KMS-11 (cell line): ENCODE measurements at regions not wholly inside any gene's neighbourhood (a gene's known extent, or its start where the extent isn't known, plus 50 kb on each side); places are given as distances from the start of the nearest gene placed in this dataset.

Source experiments
- H2AFZ ChIP-seq: fragments of 200-600 bp; sonication (generic); 2 replicates; pipeline ENCODE4 v1.6.1; 2016; ENCODE audit warnings: antibody characterized with exemption, mixed run types, low read depth
- H3K27ac ChIP-seq: fragments of 200-600 bp; sonication (generic); 2 replicates; pipeline ENCODE4 v1.6.1; 2016; ENCODE audit warnings: mild to moderate bottlenecking, mixed run types
- H3K27me3 ChIP-seq: fragments of 200-600 bp; sonication (generic); 2 replicates; pipeline ENCODE4 v1.6.1; 2017; ENCODE audit warnings: mild to moderate bottlenecking, low read depth, mixed run types, moderate library complexity; ENCODE audit not compliant: insufficient read depth
- H3K36me3 ChIP-seq: fragments of 200-600 bp; sonication (generic); 2 replicates; pipeline ENCODE4 v1.6.1; 2017; ENCODE audit warnings: mild to moderate bottlenecking, mixed run types; ENCODE audit not compliant: insufficient read depth
- H3K4me1 ChIP-seq: fragments of 200-600 bp; sonication (generic); 2 replicates; pipeline ENCODE4 v1.6.1; 2016; ENCODE audit warnings: mild to moderate bottlenecking, low read depth, mixed run types; ENCODE audit not compliant: poor library complexity, severe bottlenecking
- H3K4me2 ChIP-seq: fragments of 200-600 bp; sonication (generic); 2 replicates; pipeline ENCODE4 v1.7.0; 2016; ENCODE audit warnings: mild to moderate bottlenecking, mixed run types
- H3K4me3 ChIP-seq: fragments of 200-600 bp; sonication (generic); IDR thresholded peaks from 2 replicates; pipeline ENCODE4 v1.6.1; 2017; ENCODE audit warnings: low read depth, low read length, mixed read lengths; ENCODE audit not compliant: insufficient read depth
- H3K79me2 ChIP-seq: fragments of 200-600 bp; sonication (generic); 2 replicates; pipeline ENCODE4 v1.6.1; 2016; ENCODE audit warnings: low read depth, mixed run types; ENCODE audit not compliant: insufficient read depth
- H3K9ac ChIP-seq: fragments of 200-600 bp; sonication (generic); 2 replicates; pipeline ENCODE4 v1.6.1; 2016; ENCODE audit warnings: mild to moderate bottlenecking, mixed run types
- H4K20me1 ChIP-seq: fragments of 200-600 bp; sonication (generic); 2 replicates; pipeline ENCODE4 v1.6.1; 2016; ENCODE audit warnings: mild to moderate bottlenecking, mixed run types; ENCODE audit not compliant: insufficient read depth
- CTCF ChIP-seq: fragments of 200-600 bp; sonication (generic); conservative IDR thresholded peaks from 2 replicates; pipeline ENCODE4 v1.6.1; 2017; ENCODE audit warnings: low read depth, mild to moderate bottlenecking, antibody characterized with exemption, low read length, moderate library complexity, mixed read lengths

- H3K79me2 ChIP-seq = no peaks in the 10 kb centered on the region
Measured at GRCh38 chr20:7520361-7520760, 419.9 kb downstream of the HAO1 start.

GRCh38 chr20:7523288-7523687 is 417.0 kb downstream of the HAO1 start:
- H3K4me1 ChIP-seq = no peaks in the 10 kb centered on the region
- no peak overlapping the region for H3K4me3 ChIP-seq
- H3K27ac ChIP-seq = no peak overlapping the region
- H3K4me2 ChIP-seq = no peak overlapping the region
- no peaks in the 10 kb centered on the region for H3K36me3 ChIP-seq
- no peaks in the 10 kb centered on the region for H3K27me3 ChIP-seq
- H4K20me1 ChIP-seq = no peaks in the 10 kb centered on the region
- H2AFZ ChIP-seq = no peak overlapping the region
- no peak overlapping the region for H3K9ac ChIP-seq
- no peaks in the 10 kb centered on the region for H3K79me2 ChIP-seq
- no peak for TF ChIP-seq CTCF

More at GRCh38 chr20:7520361-7520760, 419.9 kb downstream of the HAO1 start:
- Histone ChIP-seq H3K27ac (no peak overlapping the region), H3K4me3 (no peak overlapping the region), H3K9ac (no peak overlapping the region), H3K36me3 (no peaks in the 10 kb centered on the region), H3K4me2 (no peak overlapping the region), H4K20me1 (no peaks in the 10 kb centered on the region), H3K4me1 (no peaks in the 10 kb centered on the region), H2AFZ (no peak overlapping the region), H3K27me3 (no peaks in the 10 kb centered on the region)
- no peak for TF ChIP-seq CTCF

- Histone ChIP-seq H3K4me1 (no peaks in the 10 kb centered on the region), H3K27me3 (no peaks in the 10 kb centered on the region), H2AFZ (no peak overlapping the region), H3K4me2 (no peak overlapping the region), H3K27ac (no peak overlapping the region), H4K20me1 (no peaks in the 10 kb centered on the region), H3K4me3 (no peak overlapping the region), H3K36me3 (no peaks in the 10 kb centered on the region), H3K9ac (no peak overlapping the region), H3K79me2 (no peaks in the 10 kb centered on the region)
- TF ChIP-seq CTCF = no peak
Measured at GRCh38 chr20:7540018-7540417, 400.2 kb downstream of the HAO1 start.

- H3K4me1 ChIP-seq = no peaks in the 10 kb centered on the region
- H3K4me3 ChIP-seq = no peak overlapping the region
- no peak overlapping the region for H2AFZ ChIP-seq
- no peak overlapping the region for H3K27ac ChIP-seq
- H3K79me2 ChIP-seq = no peaks in the 10 kb centered on the region
- TF ChIP-seq CTCF = no peak
- H3K4me2 ChIP-seq = no peak overlapping the region
- H3K9ac ChIP-seq = no peak overlapping the region
- no peaks in the 10 kb centered on the region for H3K27me3 ChIP-seq
- H4K20me1 ChIP-seq = no peaks in the 10 kb centered on the region
- H3K36me3 ChIP-seq = no peaks in the 10 kb centered on the region
Measured at GRCh38 chr20:7540923-7541322, 399.3 kb downstream of the HAO1 start.
